Loucy (cell line): ENCODE measurements at regions not wholly inside any gene's neighbourhood (a gene's known extent, or its start where the extent isn't known, plus 50 kb on each side); places are given as distances from the start of the nearest gene placed in this dataset.
A peak's percentile ranks its signal among the peaks of the same experiment; 100 is the strongest.
"Not testable (repeated sequence)": the region's sequence is repeated elsewhere in the genome, so short reads cannot be mapped to it uniquely, and the experiment has no call there.

Source experiments
- H2AFZ ChIP-seq: fragments of 200-600 bp; sonication (generic); 2 replicates; pipeline ENCODE4 v1.6.0; 2016; ENCODE audit warnings: antibody characterized with exemption, mild to moderate bottlenecking, low read length, moderate library complexity
- H3F3A ChIP-seq: fragments of 200-600 bp; 2 replicates; pipeline ENCODE4 v1.6.0; 2016; ENCODE audit warnings: antibody characterized with exemption, low read depth, mild to moderate bottlenecking
- H3K27me3 ChIP-seq: fragments of 200-600 bp; sonication (generic); 2 replicates; pipeline ENCODE4 v1.6.1; 2014; ENCODE audit warnings: low read length, mild to moderate bottlenecking; ENCODE audit not compliant: insufficient read depth, poor library complexity, severe bottlenecking
- H3K36me3 ChIP-seq: fragments of 200-600 bp; sonication (generic); 2 replicates; pipeline ENCODE4 v1.6.1; 2016; ENCODE audit warnings: low read length; ENCODE audit not compliant: insufficient read depth
- H3K4me1 ChIP-seq: fragments of 200-600 bp; sonication (generic); 2 replicates; pipeline ENCODE4 v1.5.1; 2014; ENCODE audit warnings: low read length, mild to moderate bottlenecking; ENCODE audit not compliant: insufficient read depth, poor library complexity, severe bottlenecking
- H3K4me2 ChIP-seq: fragments of 200-600 bp; sonication (generic); 2 replicates; pipeline ENCODE4 v1.6.0; 2014; ENCODE audit warnings: antibody characterized with exemption, low read length, low read depth, mild to moderate bottlenecking; ENCODE audit not compliant: poor library complexity, severe bottlenecking
- H3K4me3 ChIP-seq: fragments of 200-600 bp; sonication (generic); 2 replicates; pipeline ENCODE4 v1.5.1; 2014; ENCODE audit warnings: low read length, mild to moderate bottlenecking, mixed read lengths; ENCODE audit not compliant: poor library complexity, severe bottlenecking
- H3K79me2 ChIP-seq: fragments of 200-600 bp; sonication (generic); 2 replicates; pipeline ENCODE4 v1.6.1; 2014; ENCODE audit warnings: low read length; ENCODE audit not compliant: insufficient read depth
- H3K9ac ChIP-seq: fragments of 200-600 bp; sonication (generic); 2 replicates; pipeline ENCODE4 v1.6.0; 2014; ENCODE audit warnings: mild to moderate bottlenecking, low read depth, low read length, moderate library complexity; ENCODE audit not compliant: poor library complexity, severe bottlenecking
- H3K9me2 ChIP-seq: fragments of 200-600 bp; sonication (generic); replicated peaks from 2 replicates; pipeline ENCODE4 v1.6.1; 2016; ENCODE audit warnings: low read depth, low read length, mixed read lengths
- H3K9me3 ChIP-seq: fragments of 200-600 bp; sonication (generic); 2 replicates; pipeline ENCODE4 v1.6.1; 2014; ENCODE audit warnings: mild to moderate bottlenecking, antibody characterized with exemption, low read length, low read depth; ENCODE audit not compliant: insufficient read depth
- H4K20me1 ChIP-seq: fragments of 200-600 bp; sonication (generic); 2 replicates; pipeline ENCODE4 v1.6.0; 2014; ENCODE audit warnings: antibody characterized with exemption, low read length, mild to moderate bottlenecking; ENCODE audit not compliant: insufficient read depth, poor library complexity, severe bottlenecking
- CTCF ChIP-seq: fragments of 200-600 bp; sonication (generic); conservative IDR thresholded peaks from 2 replicates; pipeline ENCODE4 v1.5.1; 2014; ENCODE audit warnings: mild to moderate bottlenecking, antibody characterized with exemption, low read length
- EZH2phosphoT487 ChIP-seq: fragments of 200-600 bp; IDR thresholded peaks from 2 replicates; pipeline ENCODE4 v1.6.1; 2018; ENCODE audit warnings: antibody characterized with exemption, mild to moderate bottlenecking, moderate library complexity, borderline replicate concordance

- no peak overlapping the region for H3K4me3 ChIP-seq
- H3K4me1 ChIP-seq, result peaks cover 35% of the 10 kb centered on the region
- H3K9me3 ChIP-seq, result no peaks in the 10 kb centered on the region
- no peaks in the 10 kb centered on the region for H3F3A ChIP-seq
- H2AFZ ChIP-seq, result no peak overlapping the region
- H3K9me2 ChIP-seq, result no peaks in the 10 kb centered on the region
- H3K4me2 ChIP-seq, result no peak overlapping the region
- TF ChIP-seq CTCF (no peak), EZH2phosphoT487 (no peak)
- H3K79me2 ChIP-seq, result no peaks in the 10 kb centered on the region
- H3K36me3 ChIP-seq, result no peaks in the 10 kb centered on the region
- H4K20me1 ChIP-seq, result no peaks in the 10 kb centered on the region
- no peaks in the 10 kb centered on the region for H3K27me3 ChIP-seq
- H3K9ac ChIP-seq, result no peak overlapping the region
Measured at GRCh38 chr12:46548605-46549071, 176.1 kb upstream of the SLC38A2 start.

GRCh38 chr12:46547421-46548354 lies 175.1 kb upstream of the SLC38A2 start:
- no peaks in the 10 kb centered on the region for H3F3A ChIP-seq
- H3K4me2 ChIP-seq, result peak overlapping the region; percentile 57
- peaks cover 35% of the 10 kb centered on the region for H3K4me1 ChIP-seq
- peak overlapping the region; percentile 25 for H3K4me3 ChIP-seq
- H3K9me3 ChIP-seq, result no peaks in the 10 kb centered on the region
- no peaks in the 10 kb centered on the region for H3K36me3 ChIP-seq
- no peaks in the 10 kb centered on the region for H3K27me3 ChIP-seq
- TF ChIP-seq CTCF (no peak), EZH2phosphoT487 (no peak)
- H3K9ac ChIP-seq, result no peak overlapping the region
- no peak overlapping the region for H2AFZ ChIP-seq
- H4K20me1 ChIP-seq, result no peaks in the 10 kb centered on the region
- H3K9me2 ChIP-seq, result no peaks in the 10 kb centered on the region
- H3K79me2 ChIP-seq, result no peaks in the 10 kb centered on the region

DNA sequence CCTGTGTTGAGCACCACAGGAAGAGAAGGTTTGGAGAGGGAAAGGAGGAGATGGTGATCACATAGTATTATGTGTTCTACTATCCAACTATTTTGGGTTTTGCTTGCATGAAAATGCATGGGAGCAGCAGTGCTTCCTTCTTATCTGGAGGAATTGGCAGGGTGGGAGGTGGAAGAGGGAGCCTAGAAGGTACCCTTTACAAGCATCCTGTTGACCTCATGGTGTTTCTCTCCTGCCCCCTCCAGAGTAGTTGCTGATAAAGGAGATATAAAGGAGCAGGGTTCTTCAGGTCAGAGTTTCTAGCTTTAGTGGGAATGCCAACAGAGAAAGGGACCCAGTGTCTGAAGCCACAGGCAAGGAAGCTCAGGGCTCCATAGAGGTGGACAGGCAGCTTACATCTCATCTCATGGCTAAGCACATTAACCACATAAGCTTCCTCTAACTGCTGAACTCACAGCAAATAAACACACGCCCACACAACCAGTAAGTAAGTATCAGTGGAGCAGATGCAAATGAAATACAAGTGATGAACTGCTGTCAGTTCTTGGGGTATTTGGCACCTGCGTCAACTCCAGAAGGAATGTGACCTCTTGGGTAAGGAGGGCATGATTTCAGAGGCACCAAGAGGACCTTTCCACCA lies 174.2 kb upstream of the SLC38A2 start:
- H3K27me3 ChIP-seq, result no peaks in the 10 kb centered on the region

DNA sequence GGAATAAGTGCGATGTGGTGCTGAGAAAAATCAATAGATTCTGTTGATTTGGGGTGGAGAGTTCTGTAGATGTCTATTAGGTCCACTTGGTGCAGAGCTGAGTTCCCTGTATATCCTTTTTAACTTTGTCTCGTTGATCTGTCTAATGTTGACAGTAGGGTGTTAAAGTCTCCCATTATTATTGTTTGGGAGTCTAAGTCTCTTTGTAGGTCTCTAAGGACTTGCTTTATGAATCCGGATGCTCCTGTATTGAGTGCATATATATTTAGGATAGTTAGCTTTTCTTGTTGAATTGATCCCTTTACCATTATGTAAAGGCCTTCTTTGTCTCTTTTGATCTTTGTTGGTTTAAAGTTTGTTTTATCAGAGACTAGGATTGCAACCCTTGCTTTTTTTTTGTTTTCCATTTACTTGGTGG lies 170.8 kb upstream of the SLC38A2 start:
- H3K36me3 ChIP-seq, H3K4me2 ChIP-seq, H3K27me3 ChIP-seq, H3K9me3 ChIP-seq, H3K79me2 ChIP-seq, H3F3A ChIP-seq, H3K9me2 ChIP-seq, H3K9ac ChIP-seq, H2AFZ ChIP-seq, H4K20me1 ChIP-seq, H3K4me3 ChIP-seq: not testable (repeated sequence)
- H3K4me1 ChIP-seq, result peaks cover 39% of the 10 kb centered on the region

More for the DNA sequence above, 174.2 kb upstream of the SLC38A2 start:
- Histone ChIP-seq H3K9ac (peak overlapping the region; percentile 3), H3K4me3 (peak overlapping the region; percentile 25), H3F3A (no peaks in the 10 kb centered on the region), H3K9me2 (no peaks in the 10 kb centered on the region), H3K4me1 (peaks cover 35% of the 10 kb centered on the region), H3K4me2 (peak overlapping the region; percentile 57), H2AFZ (no peak overlapping the region), H3K36me3 (no peaks in the 10 kb centered on the region), H3K79me2 (no peaks in the 10 kb centered on the region), H4K20me1 (no peaks in the 10 kb centered on the region), H3K9me3 (no peaks in the 10 kb centered on the region)
- TF ChIP-seq CTCF, result no peak
